SK-N-MC (cell line): ENCODE measurements at regions not wholly inside any gene's neighbourhood (a gene's known extent, or its start where the extent isn't known, plus 50 kb on each side); places are given as distances from the start of the nearest gene placed in this dataset.

Experiments
- EZH2 ChIP-seq: fragments of 200-600 bp; sonication (generic); IDR thresholded peaks from one replicate; pipeline ENCODE4 v1.6.1; 2017; ENCODE audit warnings: antibody characterized with exemption
- FOXP2 ChIP-seq: optimal IDR thresholded peaks from 2 replicates; pipeline ENCODE3; 2011; ENCODE audit warnings: mild to moderate bottlenecking, moderate library complexity; ENCODE audit not compliant: insufficient read depth; ENCODE audit errors: extremely low read length, control extremely low read depth

DNA sequence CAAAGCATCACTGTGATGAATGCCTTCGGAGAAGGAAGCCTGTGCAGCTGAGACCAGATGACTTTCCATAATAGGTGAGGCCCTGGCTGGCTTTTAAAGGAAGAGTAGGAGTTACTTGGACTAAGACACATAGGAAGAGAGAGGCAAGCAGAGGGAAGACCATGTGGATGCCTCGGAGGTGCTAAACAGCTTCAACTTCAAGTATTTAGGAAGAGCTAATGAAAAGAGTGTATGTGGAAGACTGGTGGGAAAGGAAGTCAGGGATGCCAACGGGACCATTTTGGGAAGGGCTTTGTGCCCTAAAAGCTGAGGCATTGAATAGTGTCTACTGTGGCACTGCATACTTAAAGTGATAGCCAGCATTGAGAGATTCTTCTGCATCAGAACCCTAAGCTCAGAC is 69.3 kb upstream of the OPCML start:
- no peak for TF ChIP-seq EZH2
- no peak for TF ChIP-seq FOXP2
